Naive thymus-derived CD8-positive, alpha-beta T cell (primary cell): ENCODE measurements at regions not wholly inside any gene's neighbourhood (a gene's known extent, or its start where the extent isn't known, plus 50 kb on each side); places are given as distances from the start of the nearest gene placed in this dataset.
A peak's percentile ranks its signal among the peaks of the same experiment; 100 is the strongest.
"Not testable (repeated sequence)": the region's sequence is repeated elsewhere in the genome, so short reads cannot be mapped to it uniquely, and the experiment has no call there.

Experiments
- ATAC-seq, 2 donors: fragments of 150-1000 bp; cut with Tn5 transposase in 1 of 2; sonication (Bioruptor Pico), chemical (Tn5 transposase) in 1 of 2; 1 replicate in 1 of 2; 2 replicates in 1 of 2; pipeline ENCODE4 v1.10.0; 2021; ENCODE audit warnings: mild to moderate bottlenecking in 2 of 2, moderate library complexity in 2 of 2
- POLR2A ChIA-PET: fragments of 350-600 bp; sonication (Branson Sonifier 250); formaldehyde crosslinking; loops from one replicate; lab custom pipeline; 2021; ENCODE audit warnings: antibody characterized with exemption; lab: Charles Lee
- DNase-seq, 10 donors: peaks; one replicate each; pipeline versions ENCODE4 v3.0.0 to v3.0.0-alpha.2; 2020 to 2022
- H3K27ac Mint-ChIP-seq, 10 donors: one replicate each; pipeline ENCODE4 v1.8.0; 2020 to 2022; ENCODE audit warnings: mild to moderate bottlenecking in 10 of 10, mixed read lengths in 10 of 10, moderate library complexity in 4 of 10, inconsistent platforms in 1 of 10
- H3K27me3 Mint-ChIP-seq, 5 donors: one replicate each; pipeline ENCODE4 v1.8.0; 2021 to 2022; ENCODE audit warnings: mixed read lengths in 5 of 5
- H3K36me3 Mint-ChIP-seq, 3 donors: one replicate each; pipeline ENCODE4 v1.8.0; 2020 to 2022; ENCODE audit warnings: mixed read lengths in 3 of 3, mild to moderate bottlenecking in 2 of 3, inconsistent platforms in 1 of 3
- H3K4me1 Mint-ChIP-seq, 4 donors: one replicate each; pipeline ENCODE4 v1.8.0; 2021 to 2022; ENCODE audit warnings: mixed read lengths in 4 of 4
- H3K4me3 Mint-ChIP-seq, 10 donors: one replicate each; pipeline ENCODE4 v1.8.0; 2020 to 2022; ENCODE audit warnings: mild to moderate bottlenecking in 10 of 10, mixed read lengths in 10 of 10, moderate library complexity in 6 of 10, inconsistent platforms in 1 of 10
- H3K9me3 Mint-ChIP-seq, 9 donors: one replicate each; pipeline ENCODE4 v1.8.0; 2020 to 2022; ENCODE audit warnings: mixed read lengths in 9 of 9, mild to moderate bottlenecking in 3 of 9, inconsistent platforms in 1 of 9, moderate library complexity in 1 of 9

DNA sequence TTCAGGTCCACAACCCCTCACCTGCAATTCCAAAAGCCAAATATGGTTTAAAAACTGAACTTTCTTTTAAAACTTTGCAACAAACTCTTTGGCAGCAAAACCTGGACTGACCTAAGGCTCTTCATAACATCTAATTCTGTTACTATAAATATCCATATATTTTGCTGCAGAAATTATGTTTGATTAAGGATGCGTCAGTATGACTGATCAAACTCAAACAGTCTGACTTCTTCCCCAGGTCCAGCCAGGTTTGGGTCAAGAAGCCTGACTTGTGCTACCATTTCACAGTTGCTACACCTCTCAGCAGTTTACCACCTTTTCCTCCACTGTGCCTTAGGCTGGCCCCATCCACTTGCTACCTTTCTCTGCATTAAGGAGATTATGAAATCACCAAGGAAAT lies 127.0 kb upstream of the DUSP22 start:
- Mint-ChIP-seq H3K4me1 (no peaks in the 10 kb centered on the region), H3K36me3 (no peaks in the 10 kb centered on the region), H3K27ac (no peak overlapping the region), H3K9me3 (no peaks in the 10 kb centered on the region), H3K27me3 (peaks cover 2 to 11% (median 5%) of the 10 kb centered on the region in 5 donors), H3K4me3 (no peak overlapping the region)
- DNase-seq (no peak), ATAC-seq (no peak)
- POLR2A ChIA-PET: no interaction called here

DNA sequence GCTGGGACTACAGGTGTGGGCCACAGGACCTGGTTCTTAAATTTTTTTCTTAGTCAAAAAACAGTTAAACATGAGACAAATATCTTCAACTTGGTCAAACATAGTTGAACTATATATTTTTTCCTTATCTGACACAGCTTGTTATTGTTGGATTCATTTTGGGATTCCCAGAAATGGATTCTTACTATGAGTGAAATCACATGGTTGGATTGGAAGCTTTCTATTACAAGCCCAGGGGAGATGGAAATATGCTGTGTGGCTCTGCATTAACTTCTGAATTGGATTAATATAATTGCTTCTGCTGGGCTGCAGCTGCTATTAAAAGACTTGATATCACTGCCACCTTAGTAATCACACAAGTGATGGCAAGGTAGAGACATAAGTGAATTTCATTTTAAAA lies 126.4 kb upstream of the DUSP22 start:
- no peak overlapping the region for H3K27ac Mint-ChIP-seq
- H3K4me1 Mint-ChIP-seq: no peaks in the 10 kb centered on the region
- no peaks in the 10 kb centered on the region for H3K36me3 Mint-ChIP-seq
- POLR2A ChIA-PET: no interaction called here
- no peaks in the 10 kb centered on the region for H3K9me3 Mint-ChIP-seq
- no peak overlapping the region for H3K4me3 Mint-ChIP-seq
- DNase-seq (no peak), ATAC-seq (no peak)
- H3K27me3 Mint-ChIP-seq: peaks cover 0 to 6% (median 4%) of the 10 kb centered on the region in 5 donors

DNA sequence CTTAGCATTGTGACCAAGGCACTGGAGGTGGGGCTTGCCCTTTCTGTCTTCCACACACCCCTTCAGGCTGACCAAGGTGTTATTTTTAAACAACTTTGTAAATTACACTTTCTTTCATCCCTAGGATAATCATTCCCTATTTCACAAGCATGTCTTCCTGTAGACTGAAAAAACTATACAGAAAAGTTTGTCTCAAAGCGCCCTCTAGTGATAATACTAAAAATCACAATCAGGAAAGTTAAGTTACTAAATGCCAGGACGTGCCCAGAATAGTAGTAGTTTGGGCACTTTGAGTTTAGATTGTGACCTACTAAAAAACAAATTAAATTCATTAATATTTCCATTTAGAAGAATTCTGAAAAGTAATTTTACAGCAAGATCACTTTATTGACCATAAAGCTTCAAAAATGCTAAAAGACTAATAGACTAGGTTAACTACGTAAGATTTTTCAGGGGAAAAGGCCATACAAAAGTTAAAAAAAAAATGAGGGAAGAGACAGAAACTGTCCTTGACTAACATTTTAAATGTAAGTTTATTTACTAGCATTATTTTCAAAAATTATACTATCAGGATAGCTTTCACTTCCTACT lies 123.3 kb upstream of the DUSP22 start:
- H3K27me3 Mint-ChIP-seq: peaks cover 0 to 8% (median 0%) of the 10 kb centered on the region in 5 donors
- no peak for ATAC-seq
- H3K36me3 Mint-ChIP-seq: peaks cover 0 to 5% (median 0%) of the 10 kb centered on the region in 3 donors
- H3K9me3 Mint-ChIP-seq: peaks cover 0 to 7% (median 0%) of the 10 kb centered on the region in 9 donors
- POLR2A ChIA-PET: no interaction called here
- DNase-seq: peak in 3 of 10 donors; percentile 34 to 48 (median 43)
- H3K27ac Mint-ChIP-seq: no peak overlapping the region
- H3K4me3 Mint-ChIP-seq: no peak overlapping the region
- H3K4me1 Mint-ChIP-seq: no peaks in the 10 kb centered on the region

DNA sequence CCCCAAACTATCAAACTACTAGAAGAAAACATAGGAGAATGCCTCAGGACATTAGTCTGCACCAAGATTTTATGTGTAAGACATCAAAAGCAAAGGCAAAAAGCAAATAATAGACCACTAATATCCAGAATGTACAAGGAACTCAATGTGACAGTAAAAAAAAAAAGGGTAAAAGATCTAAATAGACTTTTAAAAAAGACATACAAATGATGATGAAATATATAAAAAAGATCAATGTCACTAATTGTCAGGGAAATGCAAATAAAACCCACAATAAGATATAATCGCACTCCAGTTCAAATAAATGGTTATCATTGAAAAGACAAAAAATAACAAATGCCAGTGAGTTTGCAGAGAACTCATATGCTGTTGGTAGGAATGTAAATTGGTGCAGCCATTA lies 118.3 kb upstream of the DUSP22 start:
- Mint-ChIP-seq H3K27me3 (peaks cover 0 to 7% (median 0%) of the 10 kb centered on the region in 5 donors), H3K27ac (no peak overlapping the region), H3K4me1 (peaks cover 0 to 7% (median 0%) of the 10 kb centered on the region in 4 donors), H3K4me3 (no peak overlapping the region), H3K9me3 (peaks cover 0 to 7% (median 0%) of the 10 kb centered on the region in 9 donors), H3K36me3 (peaks cover 0 to 5% (median 0%) of the 10 kb centered on the region in 3 donors)
- ATAC-seq (no peak), DNase-seq (no peak)
- POLR2A ChIA-PET: no interaction called here

DNA sequence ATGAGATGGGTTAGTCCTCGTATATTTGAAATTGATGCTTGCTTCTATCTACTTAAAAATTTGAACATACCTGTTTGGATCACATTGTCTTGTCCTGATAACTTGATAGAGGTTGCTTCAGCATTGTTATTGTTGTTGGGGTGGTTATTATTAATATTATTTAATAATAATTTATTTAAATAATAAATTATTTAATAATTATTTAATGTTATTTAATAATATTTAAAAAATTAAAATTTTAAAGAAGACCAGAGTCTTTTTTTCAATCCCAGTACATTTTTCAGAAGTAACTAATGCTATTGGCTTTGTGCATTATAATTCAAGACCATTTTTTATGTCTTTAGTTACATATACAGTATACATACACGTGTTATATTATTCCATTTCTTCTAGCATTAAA lies 116.6 kb upstream of the DUSP22 start:
- no peak for ATAC-seq
- POLR2A ChIA-PET: no interaction called here

DNA sequence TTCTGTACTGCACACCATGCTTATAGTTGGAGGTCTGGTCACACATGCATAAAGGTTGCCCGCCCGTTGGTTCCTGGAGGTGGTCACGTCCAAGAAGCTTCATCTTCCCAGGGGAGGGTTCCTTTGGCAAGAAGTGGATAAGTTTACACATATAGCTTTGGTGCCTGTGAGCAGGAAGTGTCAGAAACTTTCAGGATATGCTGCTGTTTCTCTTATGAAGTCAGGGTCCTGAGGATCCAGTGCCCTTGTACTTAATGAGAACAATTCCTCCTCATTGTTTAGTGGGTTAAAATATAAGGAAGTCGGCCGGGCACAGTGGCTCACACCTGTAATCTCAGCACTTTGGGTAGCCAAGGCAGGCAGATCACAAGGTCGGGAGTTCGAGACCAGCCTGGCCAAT lies 115.5 kb upstream of the DUSP22 start:
- peaks cover 0 to 4% (median 0%) of the 10 kb centered on the region in 5 donors for H3K27me3 Mint-ChIP-seq
- no peak for ATAC-seq
- peaks cover 0 to 4% (median 0%) of the 10 kb centered on the region in 9 donors for H3K9me3 Mint-ChIP-seq
- H3K27ac Mint-ChIP-seq: no peak overlapping the region
- POLR2A ChIA-PET: no interaction called here
- H3K4me3 Mint-ChIP-seq: no peak overlapping the region
- peaks cover 0 to 3% (median 0%) of the 10 kb centered on the region in 3 donors for H3K36me3 Mint-ChIP-seq
- H3K4me1 Mint-ChIP-seq: peaks cover 15 to 19% (median 17%) of the 10 kb centered on the region in 4 donors
- DNase-seq: no peak

More for the DNA sequence above, 116.6 kb upstream of the DUSP22 start:
- no peak overlapping the region for H3K4me3 Mint-ChIP-seq
- H3K27me3 Mint-ChIP-seq: peaks cover 0 to 3% (median 0%) of the 10 kb centered on the region in 5 donors
- peaks cover 7 to 14% (median 8%) of the 10 kb centered on the region in 4 donors for H3K4me1 Mint-ChIP-seq
- DNase-seq: no peak
- peaks cover 0 to 7% (median 0%) of the 10 kb centered on the region in 9 donors for H3K9me3 Mint-ChIP-seq
- H3K27ac Mint-ChIP-seq: no peak overlapping the region
- peaks cover 0 to 5% (median 0%) of the 10 kb centered on the region in 3 donors for H3K36me3 Mint-ChIP-seq

DNA sequence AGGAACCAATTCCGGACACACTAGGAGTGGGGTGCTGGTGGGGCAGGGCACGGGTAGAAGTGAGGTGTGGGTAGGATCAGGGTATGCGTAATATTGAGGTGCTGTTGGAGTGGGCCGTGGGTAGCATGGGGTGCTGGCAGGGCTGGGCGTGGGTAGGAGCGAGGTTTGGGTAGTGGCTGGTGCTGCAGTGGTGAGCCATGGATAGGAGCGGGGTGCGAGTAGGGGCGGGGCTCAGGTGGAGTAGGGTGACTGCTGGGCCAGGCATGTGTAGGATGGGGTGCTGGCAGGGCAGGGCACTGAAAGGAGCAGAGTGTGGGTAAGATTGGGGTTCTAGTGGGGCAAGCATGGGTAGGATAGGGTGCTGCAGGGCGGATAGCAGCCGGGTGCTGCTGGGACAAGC lies 114.2 kb upstream of the DUSP22 start:
- Mint-ChIP-seq H3K36me3 (no peaks in the 10 kb centered on the region), H3K27ac (peak overlapping the region in 1 of 10 donors; percentile 8), H3K27me3 (peaks cover 0 to 4% (median 0%) of the 10 kb centered on the region in 5 donors), H3K4me3 (peak overlapping the region in 1 of 10 donors; percentile 45), H3K4me1 (peaks cover 15 to 22% (median 17%) of the 10 kb centered on the region in 4 donors), H3K9me3 (peaks cover 0 to 4% (median 0%) of the 10 kb centered on the region in 9 donors)
- POLR2A ChIA-PET: no interaction called here
- ATAC-seq (no peak), DNase-seq (no peak)

DNA sequence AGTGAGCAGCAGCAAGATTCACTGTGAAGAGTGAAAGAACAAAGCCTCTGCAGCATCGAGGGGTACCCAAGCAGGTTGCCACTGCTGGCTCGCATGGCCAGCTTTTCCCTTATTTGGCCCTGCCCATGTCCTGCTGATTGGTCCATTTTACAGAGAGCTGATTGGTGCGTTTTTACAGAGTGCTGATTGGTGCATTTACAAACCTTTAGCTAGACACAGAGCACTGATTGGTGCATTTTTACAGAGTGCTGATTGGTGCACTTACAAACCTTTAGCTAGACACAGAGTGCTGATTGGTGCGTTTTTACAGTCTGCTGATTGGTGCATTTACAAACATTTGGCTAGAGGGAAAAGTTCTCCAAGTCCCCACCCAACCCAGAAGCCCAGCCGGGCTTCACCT lies 113.4 kb upstream of the DUSP22 start:
- POLR2A ChIA-PET, DNase-seq, H3K36me3 Mint-ChIP-seq, H3K9me3 Mint-ChIP-seq, ATAC-seq, H3K27me3 Mint-ChIP-seq: not testable (repeated sequence)
- peak overlapping the region in 2 of 10 donors; percentile 22 to 43 for H3K4me3 Mint-ChIP-seq
- peaks cover 16 to 26% (median 17%) of the 10 kb centered on the region in 4 donors for H3K4me1 Mint-ChIP-seq
- peak overlapping the region in 1 of 10 donors; percentile 18 for H3K27ac Mint-ChIP-seq

DNA sequence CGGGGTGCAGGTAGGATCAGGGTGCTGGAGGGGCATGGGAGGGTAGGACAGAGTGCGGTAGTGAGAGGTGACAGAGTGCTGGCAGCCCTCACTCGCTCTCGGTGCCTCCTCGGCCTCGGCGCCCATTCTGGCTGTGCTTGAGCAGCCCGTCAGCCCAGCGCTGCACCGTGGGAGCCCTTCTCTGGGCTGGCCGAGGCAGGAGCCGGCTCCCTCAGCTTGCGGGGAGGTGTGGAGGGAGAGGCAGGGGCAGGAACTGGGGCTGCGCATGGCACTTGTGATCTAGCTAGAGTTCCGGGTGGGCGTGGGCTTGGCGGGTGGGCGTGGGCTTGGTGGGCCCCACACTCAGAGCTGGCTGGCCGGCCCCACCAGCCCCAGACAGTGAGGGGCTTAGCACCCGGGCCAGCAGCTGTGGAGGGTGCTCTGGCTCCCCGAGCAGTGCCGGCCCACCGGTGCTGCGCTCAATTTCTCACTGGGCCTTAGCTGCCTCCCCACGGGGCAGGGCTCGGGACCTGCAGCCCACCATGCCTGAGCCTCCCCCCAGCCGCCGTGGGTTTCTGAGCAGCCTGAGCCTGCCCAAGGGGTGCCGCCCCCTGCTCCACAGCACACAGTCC lies 112.8 kb upstream of the DUSP22 start:
- Mint-ChIP-seq H3K4me1 (peaks cover 18 to 31% (median 22%) of the 10 kb centered on the region in 4 donors), H3K36me3 (no peaks in the 10 kb centered on the region), H3K27me3 (peaks cover 0 to 4% (median 0%) of the 10 kb centered on the region in 5 donors), H3K27ac (peak overlapping the region in 1 of 10 donors; percentile 18), H3K4me3 (peak overlapping the region in 2 of 10 donors; percentile 22 to 43), H3K9me3 (no peaks in the 10 kb centered on the region)
- no peak for ATAC-seq
- DNase-seq: no peak
- POLR2A ChIA-PET: interaction anchor here (0.7 kb wide), 1 partner anchor 14 kb away, joined by 3 read pairs; no protein-coding TSS in a partner anchor

DNA sequence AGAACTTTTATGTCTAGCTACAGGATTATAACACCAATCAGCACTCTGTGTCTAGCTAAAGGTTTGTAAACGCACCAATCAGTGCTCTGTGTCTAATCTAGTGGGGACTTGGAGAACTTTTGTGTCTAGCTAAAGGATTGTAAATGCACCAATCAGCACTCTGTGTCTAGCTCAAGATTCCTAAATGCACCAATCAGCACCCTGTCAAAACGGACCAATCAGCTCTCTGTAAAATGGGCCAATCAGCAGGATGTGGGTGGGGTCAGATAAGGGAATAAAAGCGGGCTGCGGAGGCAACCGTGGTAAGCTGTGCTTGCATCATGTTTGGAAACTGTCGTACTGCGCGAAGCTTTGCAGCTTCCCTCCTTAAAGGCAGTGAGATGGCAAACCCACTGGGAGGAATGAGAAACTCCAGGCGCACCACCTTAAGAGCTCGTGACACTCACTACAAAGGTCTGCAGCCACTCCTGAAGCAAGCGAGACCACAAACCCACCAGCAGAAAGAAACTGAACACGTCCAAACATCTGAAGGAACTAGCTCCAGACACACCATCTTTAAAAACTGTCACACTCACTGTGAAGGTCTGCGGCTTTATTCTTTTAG lies 112.1 kb upstream of the DUSP22 start:
- DNase-seq (peak in 6 of 10 donors; percentile 5 to 56 (median 36)), ATAC-seq (peak; percentile 81 to 89)
- not testable (repeated sequence) for H3K27me3 Mint-ChIP-seq, H3K9me3 Mint-ChIP-seq, H3K36me3 Mint-ChIP-seq
- Mint-ChIP-seq H3K4me3 (peak overlapping the region; percentile 66 to 87 (median 76)), H3K27ac (peak overlapping the region in 8 of 10 donors; percentile 27 to 91 (median 71)), H3K4me1 (peaks cover 18 to 38% (median 24%) of the 10 kb centered on the region in 4 donors)
- POLR2A ChIA-PET: interaction anchor here (0.7 kb wide), 1 partner anchor 14 kb away, joined by 3 read pairs; no protein-coding TSS in a partner anchor

DNA sequence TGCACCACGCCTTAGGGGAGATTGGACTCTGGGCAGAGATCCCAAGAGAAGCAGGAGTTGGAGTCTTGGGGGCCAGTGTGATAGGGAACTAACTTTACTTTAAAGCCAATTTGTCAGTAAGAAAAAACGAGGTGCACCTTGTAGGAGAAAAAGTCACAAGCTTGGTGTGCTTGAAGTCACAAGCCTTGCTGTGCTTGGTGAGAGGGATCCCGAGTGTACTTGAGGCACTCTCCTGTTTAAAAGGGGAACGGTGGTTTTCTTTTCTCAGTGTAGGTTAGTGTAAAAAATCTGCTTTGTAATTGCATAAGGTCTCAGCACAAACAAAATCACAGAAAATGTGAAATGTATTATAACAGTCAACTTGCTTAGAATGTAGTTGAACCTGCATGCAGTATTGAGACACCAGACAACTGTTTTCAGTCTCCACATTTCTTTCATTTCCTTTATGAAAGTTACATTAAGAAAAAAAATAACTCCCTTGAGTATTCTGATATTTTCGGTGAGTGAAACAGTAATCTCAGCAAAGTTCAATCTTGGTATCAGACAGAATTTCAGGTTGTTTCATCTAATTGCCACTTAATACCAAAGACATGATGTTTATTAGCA lies 111.1 kb upstream of the DUSP22 start:
- ATAC-seq (no peak), DNase-seq (no peak)
- POLR2A ChIA-PET: no interaction called here
- peaks cover 0 to 4% (median 0%) of the 10 kb centered on the region in 5 donors for H3K27me3 Mint-ChIP-seq
- peak overlapping the region; percentile 66 to 87 (median 76) for H3K4me3 Mint-ChIP-seq
- H3K4me1 Mint-ChIP-seq: peaks cover 18 to 44% (median 24%) of the 10 kb centered on the region in 4 donors
- H3K36me3 Mint-ChIP-seq: no peaks in the 10 kb centered on the region
- peak overlapping the region in 7 of 10 donors; percentile 27 to 91 (median 68) for H3K27ac Mint-ChIP-seq
- H3K9me3 Mint-ChIP-seq: no peaks in the 10 kb centered on the region

DNA sequence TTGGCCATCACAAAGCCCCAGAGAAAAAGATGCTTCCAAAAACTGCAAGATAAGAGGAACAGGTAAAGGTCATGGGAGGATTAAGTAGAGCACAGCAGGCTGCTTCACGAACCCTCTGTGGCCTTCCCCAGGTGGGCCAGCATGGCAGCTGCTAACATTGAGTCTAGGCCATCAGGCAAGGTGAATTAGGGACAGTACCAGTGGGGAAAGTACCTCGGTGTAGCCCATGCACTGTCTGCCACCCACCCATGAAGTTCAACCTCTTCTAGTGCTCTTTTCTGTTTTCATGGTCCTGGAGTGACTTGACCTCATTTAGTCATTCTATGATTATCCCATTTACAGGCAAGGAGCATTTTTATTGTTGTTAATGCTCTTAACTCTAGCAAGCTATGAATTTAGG lies 108.6 kb upstream of the DUSP22 start:
- ATAC-seq: peak in 1 of 2 donors; percentile 26
- Mint-ChIP-seq H3K4me1 (peaks cover 12 to 61% (median 25%) of the 10 kb centered on the region in 4 donors), H3K9me3 (no peaks in the 10 kb centered on the region), H3K27ac (no peak overlapping the region), H3K4me3 (no peak overlapping the region), H3K27me3 (peaks cover 0 to 2% (median 0%) of the 10 kb centered on the region in 5 donors), H3K36me3 (no peaks in the 10 kb centered on the region)
- DNase-seq: no peak
- POLR2A ChIA-PET: interaction anchor here (0.6 kb wide), 1 partner anchor 10 kb away, joined by 3 read pairs; no protein-coding TSS in a partner anchor
